ENCODE measurements at regions not wholly inside any gene's neighbourhood (a gene's known extent, or its start where the extent isn't known, plus 50 kb on each side); places are given as distances from the start of the nearest gene placed in this dataset.

GRCh38 chr18:9048236-9048635, 54.3 kb upstream of the NDUFV2 start:
- no peak overlapping the region for H3K27ac ChIP-seq (ENCODE audit: low read length in 2 of 2)
- H3K27me3 Mint-ChIP-seq, result no peaks in the 10 kb centered on the region
- no peak overlapping the region for H3K4me3 ChIP-seq (ENCODE audit: control extremely low read depth in 1 of 5, extremely low read depth in 1 of 5, insufficient read depth in 1 of 5, low read depth in 2 of 5, low read length in 4 of 5)
- no peaks in the 10 kb centered on the region for H3K4me1 Mint-ChIP-seq
- H3K9ac ChIP-seq (ENCODE audit: low read length), result no peak overlapping the region
- no peak overlapping the region for H3K4me3 Mint-ChIP-seq
- TF ChIP-seq EZH2 (IDR thresholded peaks at IDR 0.05; ENCODE audit: borderline replicate concordance, insufficient read depth, low read depth, low read length, poor library complexity, severe bottlenecking), result no peak
- TF ChIP-seq CTCF (IDR thresholded peaks at IDR 0.05), result no peak
- ChIA-PET CTCF (no interaction called here), POLR2A (no interaction called here)
- H3K9me3 ChIP-seq (ENCODE audit: control extremely low read depth in 1 of 3, control insufficient read depth in 2 of 3, insufficient read depth in 1 of 3, low read length in 2 of 3), result peaks cover 1 to 14% (median 9%) of the 10 kb centered on the region in 3 donors
- H3K27me3 ChIP-seq (replicated peaks in 1 of 4; ENCODE audit: control extremely low read depth in 1 of 4, control insufficient read depth in 3 of 4, insufficient read depth in 4 of 4, low read length in 3 of 4), result no peaks in the 10 kb centered on the region
- no peaks in the 10 kb centered on the region for H4K20me1 ChIP-seq (ENCODE audit: control insufficient read depth, insufficient read depth, low read length, poor library complexity, severe bottlenecking)
- no peak overlapping the region for H3K4me2 ChIP-seq (replicated peaks; ENCODE audit: low read depth, low read length, poor library complexity, severe bottlenecking)
- no peaks in the 10 kb centered on the region for H3K4me1 ChIP-seq (ENCODE audit: control insufficient read depth in 2 of 2, insufficient read depth in 2 of 2, low read length in 2 of 2)
- WGBS (ENCODE audit: insufficient coverage), result 78% methylated on average over 3 of the region's 5 CpGs
- no peak overlapping the region for H2AFZ ChIP-seq (ENCODE audit: insufficient read depth, low read depth, low read length, poor library complexity, severe bottlenecking)
- DNase-seq (no peak), ATAC-seq (ENCODE audit: low read depth) (no peak)
- no peak overlapping the region for H3K27ac Mint-ChIP-seq
- intact Hi-C loops (cut with micrococcal nuclease), result no loop called here
- peaks cover 9% of the 10 kb centered on the region for H3K9me3 Mint-ChIP-seq (ENCODE audit: insufficient read depth)
- no peaks in the 10 kb centered on the region for H3K79me2 ChIP-seq (ENCODE audit: control insufficient read depth, insufficient read depth, low read length)
- no peaks in the 10 kb centered on the region for H3K36me3 ChIP-seq (replicated peaks in 1 of 2; ENCODE audit: control extremely low read depth in 1 of 2, control insufficient read depth in 1 of 2, extremely low read depth in 1 of 2, insufficient read depth in 2 of 2, low read length in 1 of 2)

GRCh38 chr18:9048808-9049494, 53.5 kb upstream of the NDUFV2 start:
- ATAC-seq (ENCODE audit: low read depth) (no peak), DNase-seq (no peak)
- Histone ChIP-seq H3K4me2 (replicated peaks; ENCODE audit: low read depth, low read length, poor library complexity, severe bottlenecking) (no peak overlapping the region), H3K36me3 (replicated peaks in 1 of 2; ENCODE audit: control extremely low read depth in 1 of 2, control insufficient read depth in 1 of 2, extremely low read depth in 1 of 2, insufficient read depth in 2 of 2, low read length in 1 of 2) (no peaks in the 10 kb centered on the region), H3K4me1 (ENCODE audit: control insufficient read depth in 2 of 2, insufficient read depth in 2 of 2, low read length in 2 of 2) (no peaks in the 10 kb centered on the region), H3K27ac (ENCODE audit: low read length in 2 of 2) (no peak overlapping the region), H3K9me3 (ENCODE audit: control extremely low read depth in 1 of 3, control insufficient read depth in 2 of 3, insufficient read depth in 1 of 3, low read length in 2 of 3) (peaks cover 1 to 14% (median 9%) of the 10 kb centered on the region in 3 donors), H2AFZ (ENCODE audit: insufficient read depth, low read depth, low read length, poor library complexity, severe bottlenecking) (no peak overlapping the region), H3K79me2 (ENCODE audit: control insufficient read depth, insufficient read depth, low read length) (no peaks in the 10 kb centered on the region), H3K9ac (ENCODE audit: low read length) (no peak overlapping the region), H4K20me1 (ENCODE audit: control insufficient read depth, insufficient read depth, low read length, poor library complexity, severe bottlenecking) (no peaks in the 10 kb centered on the region), H3K4me3 (ENCODE audit: control extremely low read depth in 1 of 5, extremely low read depth in 1 of 5, insufficient read depth in 1 of 5, low read depth in 2 of 5, low read length in 4 of 5) (no peak overlapping the region), H3K27me3 (replicated peaks in 1 of 4; ENCODE audit: control extremely low read depth in 1 of 4, control insufficient read depth in 3 of 4, insufficient read depth in 4 of 4, low read length in 3 of 4) (no peaks in the 10 kb centered on the region)
- Mint-ChIP-seq H3K27ac (no peak overlapping the region), H3K27me3 (no peaks in the 10 kb centered on the region), H3K4me1 (no peaks in the 10 kb centered on the region), H3K4me3 (no peak overlapping the region), H3K9me3 (ENCODE audit: insufficient read depth) (peaks cover 9% of the 10 kb centered on the region)
- CTCF ChIA-PET, result no interaction called here
- intact Hi-C loops (cut with micrococcal nuclease), result no loop called here
- TF ChIP-seq EZH2 (IDR thresholded peaks at IDR 0.05; ENCODE audit: borderline replicate concordance, insufficient read depth, low read depth, low read length, poor library complexity, severe bottlenecking), result no peak
- TF ChIP-seq CTCF (IDR thresholded peaks at IDR 0.05), result no peak
- WGBS (ENCODE audit: insufficient coverage), result 85% methylated on average over 2 of the region's 3 CpGs
- POLR2A ChIA-PET, result no interaction called here
